Fibroblast of skin of back (primary cell): ENCODE measurements at regions not wholly inside any gene's neighbourhood (a gene's known extent, or its start where the extent isn't known, plus 50 kb on each side); places are given as distances from the start of the nearest gene placed in this dataset.

Experiments used
- DNase-seq: peaks from one replicate; pipeline ENCODE4 v3.0.0-alpha.2; 2013

DNA sequence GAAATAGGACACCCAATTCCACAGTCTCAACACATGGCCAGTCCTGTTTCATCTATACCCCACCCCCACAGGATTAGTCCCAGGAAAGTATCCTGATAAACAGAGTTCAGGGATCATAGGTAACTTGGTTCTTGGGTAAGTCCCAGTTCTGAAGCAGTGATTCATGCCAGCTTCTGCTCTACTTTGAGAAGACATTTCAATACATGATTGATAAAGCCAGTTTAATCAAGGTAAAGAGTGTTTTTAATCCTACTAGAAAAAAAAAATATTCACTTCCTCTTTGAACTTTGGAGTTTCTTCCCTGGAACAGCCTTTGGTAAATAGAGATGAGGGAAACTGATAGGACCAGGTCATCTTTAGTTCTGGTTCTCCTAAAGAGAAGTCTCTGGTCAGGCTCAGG lies 142.4 kb downstream of the TLR5 start:
- no peak for DNase-seq

DNA sequence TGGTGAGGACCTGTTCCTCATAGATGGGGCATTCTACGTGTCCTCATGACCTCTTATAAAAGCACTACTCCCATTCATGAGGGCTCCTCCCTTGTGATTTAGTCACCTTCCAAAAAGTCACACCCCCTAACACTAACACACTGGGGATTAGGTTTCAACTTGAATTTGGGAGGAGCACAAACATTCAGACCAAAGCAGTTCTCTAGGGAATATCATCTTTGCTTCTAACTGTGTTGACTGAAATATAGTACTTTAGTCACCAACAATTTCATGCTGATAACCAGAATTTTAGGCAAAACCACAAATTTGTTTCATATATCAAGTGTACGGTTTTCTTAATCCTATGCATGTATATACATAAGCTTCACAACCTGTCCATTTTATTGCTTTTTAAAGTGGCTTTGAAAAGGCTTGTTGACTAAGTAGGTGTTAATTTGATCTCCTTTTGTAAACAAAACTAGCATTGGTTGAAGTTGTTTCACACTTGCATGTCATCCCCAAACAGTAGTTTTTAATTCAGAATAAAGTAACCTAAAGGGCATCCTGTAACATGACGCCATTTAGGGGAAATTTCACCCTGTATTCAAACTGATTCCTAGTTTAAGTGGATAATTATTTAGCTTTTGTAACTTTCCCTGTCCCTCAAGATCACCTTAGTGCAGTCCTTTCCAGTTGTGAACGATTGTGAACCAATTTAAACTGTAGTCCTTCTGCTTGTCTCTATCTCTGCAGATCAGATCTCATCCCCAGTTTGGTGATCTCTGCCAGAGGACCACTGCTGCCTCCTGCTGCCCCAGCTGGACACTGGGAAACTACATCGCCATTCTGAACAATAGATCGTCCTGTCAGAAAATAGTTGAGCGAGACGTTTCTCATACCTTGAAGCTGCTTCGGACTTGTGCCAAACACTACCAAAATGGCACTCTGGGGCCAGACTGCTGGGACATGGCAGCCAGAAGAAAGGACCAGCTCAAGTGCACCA lies 141.1 kb downstream of the TLR5 start:
- DNase-seq = peak; percentile 41

DNA sequence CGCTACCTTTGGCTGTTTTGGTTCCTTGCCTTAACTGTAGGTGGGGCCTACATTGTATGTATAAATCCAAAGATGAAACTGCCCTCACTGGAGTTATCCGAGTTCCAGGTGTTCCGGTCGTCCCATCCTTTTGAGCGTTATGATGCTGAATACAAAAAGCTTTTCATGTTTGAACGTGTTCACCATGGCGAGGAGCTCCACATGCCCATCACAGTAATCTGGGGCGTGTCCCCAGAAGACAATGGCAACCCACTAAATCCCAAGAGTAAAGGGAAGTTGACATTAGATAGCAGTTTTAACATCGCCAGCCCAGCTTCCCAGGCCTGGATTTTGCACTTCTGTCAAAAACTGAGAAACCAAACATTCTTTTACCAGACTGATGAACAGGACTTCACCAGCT lies 139.5 kb downstream of the TLR5 start:
- no peak for DNase-seq

DNA sequence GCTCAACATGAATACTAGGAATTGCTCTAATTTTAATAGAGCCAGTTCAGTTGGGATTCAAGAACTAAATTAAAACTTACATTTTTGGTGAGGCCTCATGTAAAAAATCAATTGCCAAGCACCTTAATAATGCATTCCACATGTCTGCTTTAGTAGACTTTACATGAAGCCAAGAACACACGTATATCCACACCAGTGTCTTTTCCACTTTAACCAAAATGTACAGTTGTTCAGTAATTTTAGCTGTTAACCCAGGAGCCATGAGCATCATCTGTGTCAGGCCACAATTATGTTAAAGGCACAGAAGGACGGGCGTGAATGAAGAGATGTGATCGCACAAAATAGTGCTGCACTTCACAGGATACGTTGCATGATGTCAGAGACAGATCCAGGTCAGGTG lies 136.7 kb downstream of the TLR5 start:
- DNase-seq = no peak

DNA sequence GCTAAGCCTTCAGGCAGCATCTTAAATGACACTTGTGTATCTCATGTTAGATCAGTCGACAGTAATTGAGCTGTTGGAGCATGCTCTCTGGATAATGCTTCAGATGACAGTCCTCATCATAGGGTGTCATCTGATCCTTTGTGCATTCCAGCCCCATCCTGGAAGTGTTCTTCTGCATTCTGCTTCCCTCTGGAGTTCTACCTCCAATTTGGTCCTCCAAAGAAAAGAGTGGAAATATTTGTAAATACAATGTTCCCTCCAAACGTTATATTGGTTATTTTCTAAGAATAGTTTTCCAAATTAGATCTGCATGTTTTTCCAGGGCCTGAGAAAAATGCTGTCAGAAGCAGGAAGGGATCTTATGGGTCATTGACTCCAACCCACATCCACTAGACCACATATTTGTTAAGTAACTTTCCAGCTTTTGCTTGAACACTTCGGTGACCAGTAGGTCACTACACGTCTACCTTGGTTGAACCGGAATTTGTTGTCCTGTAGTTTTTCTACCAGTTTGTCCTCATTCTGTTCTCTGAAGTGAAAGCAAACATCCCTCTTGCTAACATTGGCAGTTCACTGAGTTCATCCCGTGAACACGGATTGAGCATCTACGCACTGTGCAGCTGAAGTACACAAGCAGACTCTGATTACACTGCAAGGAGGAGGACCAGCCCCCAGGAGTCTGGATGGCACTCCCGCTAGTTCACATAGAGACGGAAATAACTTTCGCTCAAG lies 136.0 kb downstream of the TLR5 start:
- no peak for DNase-seq

DNA sequence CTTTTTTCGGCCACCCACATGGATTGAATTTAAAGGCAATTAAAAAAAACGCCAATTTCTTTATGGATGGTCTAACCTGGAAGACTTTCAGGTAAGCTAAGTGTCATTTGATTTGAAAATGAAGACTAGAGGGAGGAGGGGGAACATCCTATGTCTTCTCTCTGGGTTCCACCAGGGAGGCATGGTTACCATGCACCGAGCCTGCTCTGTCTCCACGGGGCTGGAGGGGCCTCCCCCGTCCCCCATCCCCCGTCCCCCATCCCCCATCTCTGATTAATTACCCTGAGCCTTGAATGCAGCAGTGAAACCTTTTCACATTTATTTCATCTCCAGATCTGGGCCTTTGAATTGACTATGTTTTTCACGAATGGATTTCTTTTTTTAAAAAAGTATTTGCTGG lies 135.1 kb downstream of the TLR5 start:
- no peak for DNase-seq

DNA sequence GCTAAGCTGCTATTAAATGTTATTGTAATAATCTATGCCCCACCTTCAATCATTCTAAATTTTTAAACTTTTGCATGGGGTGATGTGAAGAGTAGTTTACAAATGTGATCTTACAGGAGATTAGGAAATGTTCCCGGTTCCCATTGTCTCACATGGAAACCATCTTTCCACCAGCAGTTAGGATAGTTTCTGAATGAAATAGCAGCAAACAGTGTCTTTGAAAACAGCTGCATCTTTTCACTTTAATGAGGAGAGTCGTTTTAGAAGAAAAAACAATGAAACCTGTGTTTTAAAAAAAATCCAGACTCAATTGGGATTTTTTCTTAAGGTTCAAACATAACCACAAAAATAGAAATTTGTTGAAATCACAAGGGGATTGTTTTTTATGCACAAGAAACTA lies 134.2 kb downstream of the TLR5 start:
- DNase-seq = no peak

DNA sequence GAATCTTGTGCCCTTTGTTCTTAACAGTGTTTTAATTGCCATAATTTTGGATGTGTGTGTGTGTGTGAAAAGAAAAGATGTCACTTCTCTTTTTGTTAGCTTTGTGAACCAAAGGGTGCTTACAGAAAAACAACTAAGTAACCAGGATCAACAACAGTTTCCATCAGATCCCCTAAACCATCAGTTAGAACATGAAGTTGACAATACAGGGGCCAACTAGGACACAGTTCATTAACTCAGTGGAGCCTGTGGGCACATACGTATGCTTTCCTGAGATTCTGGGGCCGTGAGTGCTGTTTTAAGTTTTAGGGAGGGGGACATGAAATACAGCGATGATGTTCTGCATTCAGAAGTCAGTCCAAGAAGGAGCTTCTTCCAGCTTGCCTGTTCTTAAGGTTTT lies 133.6 kb downstream of the TLR5 start:
- DNase-seq = no peak

DNA sequence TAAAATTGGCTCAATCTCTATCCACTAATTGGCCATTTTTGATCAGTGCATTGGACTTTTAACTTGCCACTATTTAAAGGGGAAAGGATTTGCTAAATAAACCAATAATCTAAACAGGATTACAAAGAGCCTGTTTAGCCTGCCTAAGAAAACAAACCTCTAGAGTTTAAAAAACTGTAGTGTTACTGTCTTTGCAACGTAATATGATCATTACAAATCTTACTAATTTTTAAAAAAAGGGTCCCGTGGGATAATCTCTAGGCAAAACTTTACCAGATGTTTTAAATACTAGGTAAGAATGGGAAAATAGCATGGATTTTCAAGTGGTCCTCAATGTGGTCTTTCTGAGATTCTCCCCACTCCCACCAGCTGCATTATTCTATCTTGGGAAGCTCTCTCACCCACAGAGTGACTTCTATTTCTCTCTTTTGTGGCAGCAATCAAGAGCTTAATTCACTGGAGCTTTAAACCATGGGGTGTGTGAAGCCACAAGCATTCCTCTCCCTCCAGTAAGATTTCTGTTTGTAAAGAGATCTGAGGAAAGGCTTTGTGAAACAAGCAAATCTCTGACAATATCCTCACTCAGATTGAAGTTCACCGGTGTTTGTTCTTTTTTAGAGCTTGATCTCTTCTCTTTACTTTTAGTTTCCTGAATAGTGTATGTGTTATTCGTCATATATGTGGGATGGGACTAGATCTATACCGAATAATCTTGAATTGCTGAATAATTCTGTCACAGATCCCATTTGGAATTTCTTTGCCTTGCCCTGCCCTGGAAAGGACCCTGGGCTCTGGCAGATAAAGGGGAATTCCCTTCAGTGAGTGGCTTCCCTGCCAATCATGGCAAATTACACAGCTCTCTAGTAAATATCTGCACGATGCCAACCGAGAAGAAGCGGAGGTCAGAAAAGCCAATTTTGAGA lies 132.2 kb downstream of the TLR5 start:
- peak; percentile 25 for DNase-seq

DNA sequence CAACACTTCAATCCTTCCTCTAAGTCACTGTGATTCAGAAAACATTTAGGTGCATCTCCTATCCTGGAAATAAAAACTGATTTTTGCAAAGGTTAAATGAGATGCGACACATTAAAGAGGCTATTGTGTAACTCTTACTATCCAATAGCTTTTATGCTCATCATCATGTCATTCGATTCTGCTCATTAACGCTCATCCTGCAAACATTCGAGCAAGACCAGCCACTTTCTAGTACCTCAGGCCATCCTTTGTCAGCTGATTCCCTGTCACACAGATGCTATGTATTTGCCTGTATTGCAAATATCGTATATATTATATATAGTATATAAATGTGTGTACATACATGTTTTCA lies 131.6 kb downstream of the TLR5 start:
- peak; percentile 15 for DNase-seq

DNA sequence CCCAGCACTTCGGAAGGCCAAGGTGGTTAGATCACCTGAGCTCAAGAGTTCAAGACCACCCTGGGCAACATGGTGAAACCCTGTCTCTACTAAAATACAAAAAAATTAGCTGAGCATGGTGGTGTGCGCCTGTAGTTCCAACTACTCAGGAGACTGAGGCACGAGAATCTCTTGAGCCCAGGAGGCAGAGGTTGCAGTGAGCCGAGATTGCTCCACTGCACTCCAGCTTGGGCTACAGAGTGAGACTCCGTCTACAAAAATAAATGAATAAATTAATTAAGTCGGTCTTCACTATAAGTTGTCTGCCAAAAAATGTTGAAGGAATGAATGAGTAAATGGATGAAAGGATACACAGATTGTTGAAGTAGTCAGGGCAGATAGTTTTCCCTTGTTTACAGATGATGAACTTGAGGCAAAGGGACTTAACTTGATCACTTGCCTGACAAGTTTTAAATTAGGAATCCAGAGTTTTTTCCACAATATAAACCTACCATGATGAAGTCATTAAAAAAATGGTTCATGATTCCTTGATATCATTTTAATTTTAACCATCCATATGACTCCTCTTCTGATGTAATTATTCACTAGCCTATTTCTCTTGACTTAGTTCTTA lies 130.8 kb downstream of the TLR5 start:
- DNase-seq = no peak

DNA sequence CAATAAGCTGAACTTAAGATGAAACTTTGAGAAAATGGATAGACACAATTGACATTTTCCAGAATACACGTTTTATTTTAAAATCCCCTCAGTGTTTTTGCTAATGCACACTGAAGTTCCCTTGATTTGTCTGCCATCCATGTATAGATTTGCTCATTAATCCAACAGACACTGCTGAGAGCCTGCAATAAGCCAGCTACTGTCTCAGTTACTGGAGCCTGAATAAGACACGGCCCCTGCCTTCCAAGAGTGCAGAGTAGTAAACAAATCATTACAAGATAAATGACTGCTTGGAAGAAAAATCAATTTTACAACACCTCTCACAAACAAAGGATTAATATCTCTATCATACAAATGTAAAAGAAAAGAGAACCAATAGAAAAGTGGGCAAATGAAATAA lies 130.1 kb downstream of the TLR5 start:
- DNase-seq = no peak

DNA sequence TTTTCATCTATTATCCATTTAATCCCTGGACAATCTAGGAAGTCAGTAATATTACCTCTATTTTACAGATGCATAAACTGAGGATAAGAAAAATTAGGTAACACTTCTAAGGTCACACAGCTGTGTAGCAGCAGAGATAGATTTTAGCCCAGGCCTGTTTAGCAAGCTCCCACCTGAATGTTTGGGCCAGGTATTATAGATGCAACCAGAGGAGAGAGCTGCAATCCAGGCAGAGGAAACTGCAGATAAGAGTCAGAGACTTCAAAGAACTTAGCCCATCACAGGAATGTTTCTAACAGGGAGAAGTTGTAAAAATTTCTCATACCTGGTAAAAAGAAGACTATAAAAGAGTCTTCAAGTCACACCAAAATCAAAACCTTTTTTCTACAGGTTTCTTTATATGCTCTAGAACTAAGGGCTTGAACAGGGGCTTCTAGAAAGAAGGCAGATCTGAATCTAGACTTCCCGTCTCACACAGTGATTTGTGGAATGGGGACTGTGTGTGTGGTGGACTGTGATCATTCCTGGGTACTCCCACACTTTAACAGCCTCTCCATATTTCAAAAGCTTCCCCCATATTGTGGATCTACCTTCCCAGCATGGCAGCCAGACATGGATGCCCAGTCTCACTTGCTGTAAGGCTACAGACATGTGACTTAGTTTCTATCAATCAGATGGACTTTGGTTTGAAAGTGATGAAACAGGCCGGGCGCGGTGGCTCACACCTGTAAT lies 128.7 kb downstream of the TLR5 start:
- DNase-seq = no peak

DNA sequence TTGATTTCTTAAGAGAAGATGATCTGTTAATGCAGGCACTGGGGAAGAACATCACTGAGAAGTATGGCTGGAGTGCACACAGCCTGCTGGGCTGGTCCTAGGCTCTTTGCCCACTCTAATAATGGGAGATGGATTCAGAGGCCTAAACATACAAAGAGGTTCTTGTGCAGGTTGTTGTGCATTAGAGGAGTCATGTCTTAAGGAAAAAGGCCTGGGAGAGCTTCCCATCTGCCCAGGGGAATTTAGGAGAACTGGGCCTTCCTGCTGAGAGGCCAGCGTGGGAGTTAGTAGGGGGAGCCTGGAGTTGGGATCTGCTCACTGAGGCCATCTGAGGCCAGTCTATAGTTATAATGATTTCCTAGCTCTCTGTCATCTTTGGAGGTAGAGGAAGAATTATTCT lies 126.7 kb downstream of the TLR5 start:
- no peak for DNase-seq

DNA sequence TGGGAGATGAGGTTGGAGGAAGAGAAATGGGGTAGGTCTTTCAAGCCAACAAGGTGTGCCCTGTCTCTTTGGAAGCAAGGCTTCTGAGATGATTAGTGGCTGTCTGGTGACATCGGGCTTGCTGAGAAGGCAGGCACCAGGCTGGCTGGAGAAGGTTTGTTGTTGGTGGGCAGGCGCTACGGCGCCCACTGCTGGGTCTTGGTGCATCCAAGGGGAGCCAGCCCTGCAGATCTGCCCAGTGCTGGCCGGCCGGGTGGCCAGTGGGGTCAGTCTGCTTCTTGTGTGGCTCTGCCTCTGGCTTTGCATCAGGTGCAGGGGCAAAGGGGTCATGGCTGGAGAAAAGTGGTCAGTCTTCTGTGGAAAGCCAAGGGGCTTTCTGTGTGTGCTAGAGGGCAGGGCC lies 126.2 kb downstream of the TLR5 start:
- DNase-seq = no peak

DNA sequence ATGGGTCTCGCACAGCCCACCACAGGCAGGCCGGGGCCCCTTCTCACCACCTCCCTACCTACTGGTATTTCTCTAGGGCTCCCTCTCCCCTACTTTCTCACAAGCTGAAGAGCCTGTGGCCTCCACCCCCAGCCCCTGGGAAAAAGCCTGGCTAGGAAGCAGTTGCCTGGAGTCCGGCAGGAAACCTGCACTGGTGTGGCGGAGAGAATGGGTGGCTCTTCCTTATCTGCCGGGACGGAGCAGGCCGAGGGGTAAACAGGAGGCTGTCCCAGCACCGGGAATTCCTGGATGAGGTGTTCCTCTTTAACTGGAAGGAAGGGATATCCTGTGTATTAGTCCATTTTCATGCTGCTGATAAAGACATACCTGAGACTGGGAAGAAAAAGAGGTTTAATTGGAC lies 125.8 kb downstream of the TLR5 start:
- no peak for DNase-seq

DNA sequence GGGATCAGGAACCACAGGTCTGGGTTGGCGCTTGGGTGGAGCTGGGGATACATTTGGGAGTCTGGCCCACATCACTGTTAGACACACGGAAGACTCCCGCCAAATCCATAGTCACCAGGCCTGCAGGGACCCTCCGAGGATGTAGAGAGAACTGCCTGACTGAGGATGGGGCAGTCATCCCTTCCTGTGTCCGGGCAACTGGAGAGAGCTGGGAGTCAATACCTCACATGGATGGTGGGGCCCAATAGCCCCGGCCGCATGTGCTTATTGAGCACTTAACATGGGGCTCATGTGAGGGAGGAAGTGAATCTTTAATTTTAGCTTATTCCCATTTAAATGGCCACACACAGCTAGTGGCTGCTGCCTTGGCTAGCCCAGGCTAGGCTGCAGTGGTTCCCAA lies 124.5 kb downstream of the TLR5 start:
- DNase-seq = no peak

DNA sequence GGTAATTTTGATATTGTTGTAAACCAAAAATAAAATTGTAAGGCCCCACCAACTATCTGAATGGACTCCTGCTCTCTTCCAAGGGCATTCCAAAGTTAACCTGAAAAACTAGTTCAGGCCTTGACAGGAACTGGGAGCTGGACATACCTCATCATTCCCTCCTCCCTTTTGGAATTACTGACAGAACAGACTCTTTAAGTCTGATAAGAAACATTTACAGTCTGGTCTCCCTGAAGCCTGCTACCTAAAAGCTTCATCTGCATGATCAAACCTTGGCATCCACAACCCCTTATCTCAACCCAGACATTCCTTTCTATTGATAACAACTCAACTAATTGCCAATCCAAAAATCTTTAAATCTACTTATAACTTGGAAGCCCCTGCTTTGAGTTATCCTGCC lies 123.8 kb downstream of the TLR5 start:
- no peak for DNase-seq

DNA sequence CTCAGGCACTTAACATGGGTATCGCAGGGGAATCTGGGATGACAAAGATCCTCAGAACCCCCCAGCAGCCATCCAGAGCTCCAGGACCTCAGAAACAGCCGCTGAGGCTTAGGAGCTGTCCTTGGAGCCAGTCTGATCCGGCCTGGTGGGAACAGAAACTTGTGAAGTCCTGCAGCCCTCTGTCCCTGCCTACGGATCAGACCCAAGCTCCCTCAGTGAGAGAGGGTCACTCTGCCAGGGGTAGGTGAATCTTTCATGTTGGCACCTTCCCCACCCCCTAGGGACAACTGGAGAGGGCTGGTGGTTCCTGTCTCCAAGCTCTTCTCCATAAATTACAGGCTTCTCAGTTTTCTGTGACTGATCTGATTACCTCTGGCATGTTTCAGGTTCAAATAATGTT lies 122.3 kb downstream of the TLR5 start:
- DNase-seq = no peak

DNA sequence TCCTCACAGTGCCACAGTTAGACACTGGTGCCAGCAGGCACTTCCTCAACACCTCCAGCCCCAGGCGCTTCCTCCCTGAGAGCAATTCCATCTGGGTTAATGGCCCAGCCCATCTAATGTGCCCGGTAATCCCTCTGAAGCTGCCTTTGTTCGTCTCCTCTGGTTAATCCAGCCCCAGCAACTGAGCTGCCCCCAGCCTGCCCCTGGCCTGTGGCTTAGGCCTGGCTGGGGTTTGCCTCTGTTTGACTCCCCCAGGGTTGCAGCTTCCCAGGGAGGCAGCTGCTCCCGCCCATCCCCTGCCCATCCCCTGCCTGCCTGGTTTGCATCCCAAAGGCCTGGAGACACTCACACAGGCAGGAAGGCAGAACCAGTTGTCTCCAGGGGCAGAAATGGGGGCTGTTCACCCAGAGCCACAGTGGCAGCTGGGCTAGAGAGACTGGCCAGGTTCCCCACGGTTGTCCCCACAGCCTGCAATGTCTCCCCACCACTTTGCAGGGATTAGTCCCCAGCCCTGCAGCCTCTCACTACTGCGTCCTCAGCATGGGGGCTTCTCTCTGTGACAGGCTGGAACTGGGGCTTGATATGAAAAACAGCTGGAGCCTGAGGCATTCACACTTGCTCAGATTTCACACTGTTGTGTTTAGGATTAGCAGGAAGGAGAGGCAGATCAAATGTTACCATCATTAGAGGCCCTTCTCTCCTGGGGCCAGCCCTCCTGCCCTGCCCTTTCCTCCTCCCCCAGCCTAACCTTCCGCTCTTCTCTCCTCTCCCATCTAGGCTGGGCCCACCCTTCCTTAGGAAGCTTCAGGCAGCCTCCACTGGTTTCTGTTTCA lies 120.2 kb downstream of the TLR5 start:
- DNase-seq = no peak

DNA sequence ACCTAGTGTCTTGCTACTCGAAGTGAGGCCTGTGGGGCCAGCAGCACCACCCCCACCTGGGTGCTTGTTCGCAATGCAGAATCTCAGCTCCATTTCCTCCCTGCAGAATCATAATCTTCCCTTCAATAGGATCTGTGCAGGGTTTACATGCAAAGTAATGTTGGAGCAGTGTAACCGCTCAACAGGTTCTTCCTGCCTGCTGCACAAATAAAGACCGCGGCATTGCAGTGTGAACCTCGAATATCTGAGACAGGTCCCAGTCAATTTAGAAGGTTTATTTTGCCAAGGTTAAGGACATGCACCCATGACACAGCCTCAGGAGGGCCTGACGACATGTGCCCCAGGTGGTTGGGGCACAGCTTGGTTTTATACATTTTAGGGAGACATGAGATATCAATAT lies 119.2 kb downstream of the TLR5 start:
- DNase-seq = no peak
